H9 (cell line): ENCODE measurements at regions not wholly inside any gene's neighbourhood (a gene's known extent, or its start where the extent isn't known, plus 50 kb on each side); places are given as distances from the start of the nearest gene placed in this dataset.

Experiments
- DNase-seq: peaks from one replicate; pipeline ENCODE4 v3.0.0-alpha.2; 2017
- H2AFZ ChIP-seq: one replicate; pipeline ENCODE4 v1.6.1; 2013; ENCODE audit warnings: mild to moderate bottlenecking, low read length, control low read depth, moderate library complexity
- H2AK5ac ChIP-seq: 2 replicates; pipeline ENCODE4 v1.6.1; 2013; ENCODE audit warnings: low read length, control low read depth, mixed read lengths; ENCODE audit not compliant: insufficient read length
- H2BK120ac ChIP-seq: one replicate; pipeline ENCODE4 v1.6.1; 2013; ENCODE audit warnings: low read depth, mild to moderate bottlenecking, low read length, control low read depth, inconsistent platforms; ENCODE audit not compliant: poor library complexity, severe bottlenecking
- H2BK12ac ChIP-seq: 2 replicates; pipeline ENCODE4 v1.6.1; 2013; ENCODE audit warnings: low read length, control low read depth, mixed read lengths, low read depth; ENCODE audit not compliant: insufficient read length
- H2BK15ac ChIP-seq: 2 replicates; pipeline ENCODE4 v1.6.1; 2013; ENCODE audit warnings: low read depth, low read length, control low read depth
- H2BK20ac ChIP-seq: one replicate; pipeline ENCODE4 v1.6.1; 2013; ENCODE audit warnings: low read depth, mild to moderate bottlenecking, low read length, control low read depth, inconsistent platforms; ENCODE audit not compliant: poor library complexity, severe bottlenecking
- H2BK5ac ChIP-seq: 2 replicates; pipeline ENCODE4 v1.6.1; 2013; ENCODE audit warnings: low read length, control low read depth, mixed read lengths; ENCODE audit not compliant: insufficient read length
- H3K14ac ChIP-seq: 2 replicates; pipeline ENCODE4 v1.6.1; 2013; ENCODE audit warnings: low read length, control low read depth; ENCODE audit not compliant: insufficient read depth
- H3K18ac ChIP-seq: 2 replicates; pipeline ENCODE4 v1.6.1; 2013; ENCODE audit warnings: low read depth, mild to moderate bottlenecking, mixed read lengths, low read length, control low read depth; ENCODE audit not compliant: insufficient read length
- H3K23ac ChIP-seq: 2 replicates; pipeline ENCODE4 v1.6.1; 2013; ENCODE audit warnings: low read length, control low read depth, mixed read lengths, low read depth; ENCODE audit not compliant: insufficient read length
- H3K23me2 ChIP-seq: 2 replicates; pipeline ENCODE4 v1.6.1; 2013; ENCODE audit warnings: low read depth, mild to moderate bottlenecking, mixed read lengths, low read length, control low read depth; ENCODE audit not compliant: insufficient read length, poor library complexity, severe bottlenecking
- H3K27ac ChIP-seq: 2 replicates; pipeline ENCODE4 v1.5.1; 2013; ENCODE audit warnings: low read length, control low read depth, mixed read lengths, low read depth; ENCODE audit not compliant: insufficient read length
- H3K27me3 ChIP-seq: 2 replicates; pipeline ENCODE4 v1.6.1; 2013; ENCODE audit warnings: low read length, control low read depth, inconsistent platforms; ENCODE audit not compliant: insufficient read depth
- H3K4ac ChIP-seq: 2 replicates; pipeline ENCODE4 v1.6.1; 2013; ENCODE audit warnings: low read depth, mild to moderate bottlenecking, control low read depth, inconsistent platforms, low read length, moderate library complexity
- H3K4me1 ChIP-seq: 2 replicates; pipeline ENCODE4 v1.6.1; 2013; ENCODE audit warnings: low read length, control low read depth, inconsistent platforms; ENCODE audit not compliant: insufficient read depth
- H3K4me2 ChIP-seq: 2 replicates; pipeline ENCODE4 v1.6.1; 2013; ENCODE audit warnings: low read length, control low read depth, mixed read lengths; ENCODE audit not compliant: insufficient read length, insufficient read depth
- H3K56ac ChIP-seq: 2 replicates; pipeline ENCODE4 v1.6.1; 2013; ENCODE audit warnings: low read depth, mild to moderate bottlenecking, mixed read lengths, low read length, control low read depth; ENCODE audit not compliant: insufficient read length
- H3K79me1 ChIP-seq: 2 replicates; pipeline ENCODE4 v1.6.1; 2013; ENCODE audit warnings: low read depth, mild to moderate bottlenecking, moderate library complexity, low read length, control low read depth, inconsistent platforms; ENCODE audit not compliant: insufficient read depth, poor library complexity, severe bottlenecking
- H3K79me2 ChIP-seq: 2 replicates; pipeline ENCODE4 v1.6.1; 2013; ENCODE audit warnings: low read length, control low read depth, inconsistent platforms; ENCODE audit not compliant: insufficient read depth
- H3K9ac ChIP-seq: 2 replicates; pipeline ENCODE4 v1.6.1; 2013; ENCODE audit warnings: low read length, control low read depth, mixed read lengths; ENCODE audit not compliant: insufficient read length; ENCODE audit errors: extremely low read depth
- H3K9me3 ChIP-seq: one replicate; pipeline ENCODE4 v1.6.1; 2013; ENCODE audit warnings: low read depth, low read length, inconsistent platforms; ENCODE audit not compliant: control insufficient read depth
- H3T11ph ChIP-seq: one replicate; pipeline ENCODE4 v1.6.1; 2013; ENCODE audit warnings: mild to moderate bottlenecking, low read length, control low read depth, inconsistent platforms
- H4K20me1 ChIP-seq: one replicate; pipeline ENCODE4 v1.6.1; 2013; ENCODE audit not compliant: control insufficient read depth, insufficient read length, insufficient read depth
- H4K5ac ChIP-seq: 2 replicates; pipeline ENCODE4 v1.6.1; 2013; ENCODE audit warnings: low read depth, mild to moderate bottlenecking, mixed read lengths, low read length, control low read depth; ENCODE audit not compliant: insufficient read length
- H4K8ac ChIP-seq: replicated peaks from 2 replicates; pipeline ENCODE4 v1.6.1; 2013; ENCODE audit warnings: low read length, control low read depth, mixed read lengths, low read depth; ENCODE audit not compliant: insufficient read length
- H4K91ac ChIP-seq: 2 replicates; pipeline ENCODE4 v1.6.1; 2013; ENCODE audit warnings: low read depth, mild to moderate bottlenecking, moderate library complexity, mixed read lengths, low read length, control low read depth; ENCODE audit not compliant: insufficient read length
- H3K27ac Mint-ChIP-seq, 3 experiments: 2 replicates in 2 of 3; 3 replicates in 1 of 3; pipeline ENCODE4 v1.8.0; 2020 to 2021; ENCODE audit warnings: mixed read lengths in 3 of 3, mild to moderate bottlenecking in 1 of 3, moderate library complexity in 1 of 3
- H3K27me3 Mint-ChIP-seq: 2 replicates; pipeline ENCODE4 v1.8.0; 2021; ENCODE audit warnings: low read depth, mild to moderate bottlenecking, moderate library complexity, mixed read lengths
- H3K36me3 Mint-ChIP-seq, 3 experiments: 2 replicates in 2 of 3; 3 replicates in 1 of 3; pipeline ENCODE4 v1.8.0; 2020 to 2021; ENCODE audit warnings: low read depth in 3 of 3, mixed read lengths in 3 of 3; ENCODE audit not compliant: insufficient read depth in 1 of 3
- H3K4me1 Mint-ChIP-seq, 2 experiments: 2 replicates each; pipeline ENCODE4 v1.8.0; 2020; ENCODE audit warnings: mixed read lengths in 2 of 2
- H3K4me3 Mint-ChIP-seq, 2 experiments: 2 replicates in 1 of 2; 3 replicates in 1 of 2; pipeline ENCODE4 v1.8.0; 2020 to 2021; ENCODE audit warnings: mild to moderate bottlenecking in 2 of 2, mixed read lengths in 2 of 2, moderate library complexity in 1 of 2
- H3K9me3 Mint-ChIP-seq, 2 experiments: 2 replicates in 1 of 2; 3 replicates in 1 of 2; pipeline ENCODE4 v1.8.0; 2020; ENCODE audit warnings: mild to moderate bottlenecking in 2 of 2, mixed read lengths in 2 of 2, moderate library complexity in 1 of 2
- whole genome bisulfite sequencing: extraction: QIAGEN DNeasy Blood & Tissue Kit; methylation state at CpG from one replicate; pipeline ENCODE4 v1.1.7; 2013; ENCODE audit warnings: missing lambda C conversion rate, low lambda C conversion rate, mixed read lengths; ENCODE audit not compliant: insufficient read length; ENCODE audit errors: extremely low coverage; 5-methylcytosine and 5-hydroxymethylcytosine counted together
- TF ChIP-seq, protein P1 (sequence below): fragments of 200-600 bp; sonication (generic); conservative IDR thresholded peaks from 3 replicates; pipeline ENCODE4 v1.8.0; 2021; ENCODE audit warnings: antibody characterized with exemption, mild to moderate bottlenecking

DNA sequence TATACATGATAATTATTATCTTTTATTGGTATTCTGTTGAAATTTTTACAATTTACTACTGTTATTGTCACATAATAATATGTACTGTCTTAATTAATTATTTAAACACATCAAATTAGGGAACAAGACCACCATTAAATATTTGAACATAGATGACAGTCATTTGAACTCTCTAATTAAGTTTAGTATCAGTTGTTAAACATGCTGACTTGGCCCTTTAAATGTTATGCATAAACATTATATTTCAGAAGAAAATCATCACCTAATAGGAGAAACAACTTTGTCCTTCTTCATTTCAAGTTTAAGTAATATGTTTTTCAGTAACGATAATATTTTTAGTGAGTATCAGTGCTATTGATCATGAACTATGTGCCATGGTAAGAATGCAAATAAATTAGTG lies 623.5 kb upstream of the GNPDA2 start:
- H3K27me3 Mint-ChIP-seq = no peaks in the 10 kb centered on the region
- H3K4me2 ChIP-seq = no peak overlapping the region
- no peaks in the 10 kb centered on the region for H3K9me3 Mint-ChIP-seq

More for the DNA sequence above, 623.5 kb upstream of the GNPDA2 start:
- Mint-ChIP-seq H3K36me3 (no peaks in the 10 kb centered on the region), H3K27ac (no peak overlapping the region), H3K4me1 (peaks cover 12 to 13% of the 10 kb centered on the region in 2 experiments), H3K4me3 (no peak overlapping the region)
- H3K27ac ChIP-seq = no peak overlapping the region
- H3K56ac ChIP-seq = no peak overlapping the region
- no peaks in the 10 kb centered on the region for H3K79me2 ChIP-seq
- H4K8ac ChIP-seq = no peak overlapping the region
- no peak overlapping the region for H2BK120ac ChIP-seq
- DNase-seq = no peak
- H4K20me1 ChIP-seq = no peaks in the 10 kb centered on the region
- no peak overlapping the region for H3K4ac ChIP-seq
- no peak overlapping the region for H3K9ac ChIP-seq
- H4K5ac ChIP-seq = no peak overlapping the region
- H3K23ac ChIP-seq = no peak overlapping the region
- H2AFZ ChIP-seq = no peak overlapping the region
- H2BK15ac ChIP-seq = no peak overlapping the region
- WGBS = no CpG with 5 or more reads among the region's 1 CpG
- 0 out of 2 replicates have a peak, but pooled peaks cover 2% of the 10 kb centered on the region for H3K4me1 ChIP-seq
- no peak overlapping the region for H2AK5ac ChIP-seq
- H4K91ac ChIP-seq = no peak overlapping the region
- no peaks in the 10 kb centered on the region for H3K9me3 ChIP-seq
- no peaks in the 10 kb centered on the region for H3K27me3 ChIP-seq
- no peak overlapping the region for H3K18ac ChIP-seq
- no peak overlapping the region for H2BK12ac ChIP-seq
- no peak overlapping the region for H3K14ac ChIP-seq
- TF ChIP-seq, protein P1, sequence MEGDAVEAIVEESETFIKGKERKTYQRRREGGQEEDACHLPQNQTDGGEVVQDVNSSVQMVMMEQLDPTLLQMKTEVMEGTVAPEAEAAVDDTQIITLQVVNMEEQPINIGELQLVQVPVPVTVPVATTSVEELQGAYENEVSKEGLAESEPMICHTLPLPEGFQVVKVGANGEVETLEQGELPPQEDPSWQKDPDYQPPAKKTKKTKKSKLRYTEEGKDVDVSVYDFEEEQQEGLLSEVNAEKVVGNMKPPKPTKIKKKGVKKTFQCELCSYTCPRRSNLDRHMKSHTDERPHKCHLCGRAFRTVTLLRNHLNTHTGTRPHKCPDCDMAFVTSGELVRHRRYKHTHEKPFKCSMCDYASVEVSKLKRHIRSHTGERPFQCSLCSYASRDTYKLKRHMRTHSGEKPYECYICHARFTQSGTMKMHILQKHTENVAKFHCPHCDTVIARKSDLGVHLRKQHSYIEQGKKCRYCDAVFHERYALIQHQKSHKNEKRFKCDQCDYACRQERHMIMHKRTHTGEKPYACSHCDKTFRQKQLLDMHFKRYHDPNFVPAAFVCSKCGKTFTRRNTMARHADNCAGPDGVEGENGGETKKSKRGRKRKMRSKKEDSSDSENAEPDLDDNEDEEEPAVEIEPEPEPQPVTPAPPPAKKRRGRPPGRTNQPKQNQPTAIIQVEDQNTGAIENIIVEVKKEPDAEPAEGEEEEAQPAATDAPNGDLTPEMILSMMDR = no peak
- H3T11ph ChIP-seq = no peak overlapping the region
- no peak overlapping the region for H2BK20ac ChIP-seq
- no peaks in the 10 kb centered on the region for H3K79me1 ChIP-seq
- no peaks in the 10 kb centered on the region for H3K23me2 ChIP-seq
- no peak overlapping the region for H2BK5ac ChIP-seq
